Astrocyte (in vitro differentiated cells and primary cell): ENCODE measurements at regions not wholly inside any gene's neighbourhood (a gene's known extent, or its start where the extent isn't known, plus 50 kb on each side); places are given as distances from the start of the nearest gene placed in this dataset.

ENCODE experiments used
- DNase-seq: peaks from one replicate; pipeline ENCODE4 v3.0.0-alpha.2; 2010; ENCODE audit warnings: low read depth
- FAIRE-seq: peaks from 2 replicates; lab custom pipeline; 2011; peaks lifted over from hg19 to GRCh38; lab: Jason Lieb, UNC
- H2AFZ ChIP-seq: 2 replicates; pipeline ENCODE4 v1.6.0; 2012; ENCODE audit warnings: low read depth, low read length, inconsistent platforms
- H3K27ac ChIP-seq: 2 replicates; pipeline ENCODE4 v1.5.1; 2011; ENCODE audit warnings: low read depth, low read length, inconsistent platforms
- H3K27me3 ChIP-seq: 2 replicates; pipeline ENCODE4 v1.6.0; 2011; ENCODE audit warnings: low read length, inconsistent platforms; ENCODE audit not compliant: insufficient read depth
- H3K36me3 ChIP-seq: 2 replicates; pipeline ENCODE4 v1.5.1; 2011; ENCODE audit warnings: low read length, inconsistent platforms; ENCODE audit not compliant: insufficient read depth
- H3K4me1 ChIP-seq: 2 replicates; pipeline ENCODE4 v1.5.1; 2011; ENCODE audit warnings: low read length, inconsistent platforms; ENCODE audit not compliant: insufficient read depth
- H3K4me2 ChIP-seq: 2 replicates; pipeline ENCODE4 v1.6.0; 2012; ENCODE audit warnings: low read length, inconsistent platforms
- H3K4me3 ChIP-seq: 2 replicates; pipeline ENCODE4 v1.5.1; 2011; ENCODE audit warnings: low read depth, mild to moderate bottlenecking, low read length, inconsistent platforms; ENCODE audit not compliant: insufficient read depth
- H3K79me2 ChIP-seq: 2 replicates; pipeline ENCODE4 v1.6.0; 2012; ENCODE audit warnings: mild to moderate bottlenecking, low read length, inconsistent platforms; ENCODE audit not compliant: insufficient read depth
- H3K9ac ChIP-seq: 2 replicates; pipeline ENCODE4 v1.6.0; 2012; ENCODE audit warnings: mild to moderate bottlenecking, low read length, inconsistent platforms
- H3K9me3 ChIP-seq: 2 replicates; pipeline ENCODE4 v1.5.1; 2012; ENCODE audit warnings: low read depth, mild to moderate bottlenecking, low read length, inconsistent platforms; ENCODE audit not compliant: insufficient read depth
- H4K20me1 ChIP-seq: 2 replicates; pipeline ENCODE4 v1.6.0; 2012; ENCODE audit warnings: low read length, inconsistent platforms; ENCODE audit not compliant: insufficient read depth
- H3K27ac Mint-ChIP-seq: one replicate; pipeline ENCODE4 v1.8.0; 2021; ENCODE audit warnings: mild to moderate bottlenecking, mixed read lengths; ENCODE audit not compliant: unreplicated experiment
- H3K27me3 Mint-ChIP-seq: one replicate; pipeline ENCODE4 v1.8.0; 2021; ENCODE audit warnings: low read depth, mixed read lengths; ENCODE audit not compliant: unreplicated experiment
- H3K36me3 Mint-ChIP-seq: one replicate; pipeline ENCODE4 v1.8.0; 2021; ENCODE audit warnings: low read depth, mixed read lengths; ENCODE audit not compliant: unreplicated experiment
- H3K4me1 Mint-ChIP-seq: one replicate; pipeline ENCODE4 v1.8.0; 2021; ENCODE audit warnings: low read depth, mixed read lengths; ENCODE audit not compliant: unreplicated experiment
- H3K4me3 Mint-ChIP-seq: one replicate; pipeline ENCODE4 v1.8.0; 2021; ENCODE audit warnings: mild to moderate bottlenecking, moderate library complexity, mixed read lengths; ENCODE audit not compliant: unreplicated experiment
- H3K9me3 Mint-ChIP-seq: one replicate; pipeline ENCODE4 v1.8.0; 2021; ENCODE audit warnings: mild to moderate bottlenecking, mixed read lengths; ENCODE audit not compliant: unreplicated experiment
- EZH2 ChIP-seq: IDR thresholded peaks from 2 replicates; pipeline ENCODE4 v1.6.1; 2012; ENCODE audit warnings: mild to moderate bottlenecking, low read length, inconsistent platforms; ENCODE audit not compliant: insufficient read depth
- TF ChIP-seq, protein P1 (sequence below): IDR thresholded peaks from 2 replicates; pipeline ENCODE4 v1.5.1; 2011; ENCODE audit warnings: low read depth, mild to moderate bottlenecking, inconsistent platforms, low read length, moderate library complexity; ENCODE audit not compliant: insufficient read depth

DNA sequence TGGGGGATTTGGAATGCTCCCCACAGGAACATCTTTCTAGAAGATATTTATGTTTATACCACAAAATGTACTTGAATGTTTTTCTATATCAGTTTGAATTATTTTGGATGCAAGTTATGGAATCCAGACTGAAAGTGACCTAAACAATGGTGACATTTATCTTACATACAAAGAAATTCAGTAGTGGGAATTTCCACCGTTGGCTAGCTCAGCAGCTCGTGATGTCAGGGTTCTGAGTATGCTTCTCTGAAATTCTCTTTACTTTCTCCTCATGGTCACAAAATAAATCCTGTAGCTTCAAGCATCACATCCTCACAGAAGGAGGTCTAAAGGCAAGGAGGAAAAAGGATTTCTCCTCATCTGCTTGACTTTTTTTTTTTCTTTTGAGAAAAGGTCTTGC lies 105.3 kb downstream of the AKAIN1 start:
- Histone ChIP-seq H3K9me3 (no peaks in the 10 kb centered on the region), H3K36me3 (no peaks in the 10 kb centered on the region), H3K27me3 (no peaks in the 10 kb centered on the region), H4K20me1 (no peaks in the 10 kb centered on the region), H3K79me2 (no peaks in the 10 kb centered on the region), H2AFZ (no peak overlapping the region), H3K4me2 (no peak overlapping the region), H3K27ac (no peak overlapping the region), H3K4me3 (no peak overlapping the region), H3K9ac (no peak overlapping the region), H3K4me1 (no peaks in the 10 kb centered on the region)
- peaks cover 9% of the 10 kb centered on the region for H3K4me1 Mint-ChIP-seq
- no peak for DNase-seq
- H3K36me3 Mint-ChIP-seq = no peaks in the 10 kb centered on the region
- no peak overlapping the region for H3K4me3 Mint-ChIP-seq
- FAIRE-seq = no peak
- H3K27ac Mint-ChIP-seq = no peak overlapping the region
- peaks cover under 1% of the 10 kb centered on the region for H3K27me3 Mint-ChIP-seq
- no peak for TF ChIP-seq EZH2
- TF ChIP-seq, protein P1, sequence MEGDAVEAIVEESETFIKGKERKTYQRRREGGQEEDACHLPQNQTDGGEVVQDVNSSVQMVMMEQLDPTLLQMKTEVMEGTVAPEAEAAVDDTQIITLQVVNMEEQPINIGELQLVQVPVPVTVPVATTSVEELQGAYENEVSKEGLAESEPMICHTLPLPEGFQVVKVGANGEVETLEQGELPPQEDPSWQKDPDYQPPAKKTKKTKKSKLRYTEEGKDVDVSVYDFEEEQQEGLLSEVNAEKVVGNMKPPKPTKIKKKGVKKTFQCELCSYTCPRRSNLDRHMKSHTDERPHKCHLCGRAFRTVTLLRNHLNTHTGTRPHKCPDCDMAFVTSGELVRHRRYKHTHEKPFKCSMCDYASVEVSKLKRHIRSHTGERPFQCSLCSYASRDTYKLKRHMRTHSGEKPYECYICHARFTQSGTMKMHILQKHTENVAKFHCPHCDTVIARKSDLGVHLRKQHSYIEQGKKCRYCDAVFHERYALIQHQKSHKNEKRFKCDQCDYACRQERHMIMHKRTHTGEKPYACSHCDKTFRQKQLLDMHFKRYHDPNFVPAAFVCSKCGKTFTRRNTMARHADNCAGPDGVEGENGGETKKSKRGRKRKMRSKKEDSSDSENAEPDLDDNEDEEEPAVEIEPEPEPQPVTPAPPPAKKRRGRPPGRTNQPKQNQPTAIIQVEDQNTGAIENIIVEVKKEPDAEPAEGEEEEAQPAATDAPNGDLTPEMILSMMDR = no peak
- H3K9me3 Mint-ChIP-seq = peaks cover 7% of the 10 kb centered on the region

DNA sequence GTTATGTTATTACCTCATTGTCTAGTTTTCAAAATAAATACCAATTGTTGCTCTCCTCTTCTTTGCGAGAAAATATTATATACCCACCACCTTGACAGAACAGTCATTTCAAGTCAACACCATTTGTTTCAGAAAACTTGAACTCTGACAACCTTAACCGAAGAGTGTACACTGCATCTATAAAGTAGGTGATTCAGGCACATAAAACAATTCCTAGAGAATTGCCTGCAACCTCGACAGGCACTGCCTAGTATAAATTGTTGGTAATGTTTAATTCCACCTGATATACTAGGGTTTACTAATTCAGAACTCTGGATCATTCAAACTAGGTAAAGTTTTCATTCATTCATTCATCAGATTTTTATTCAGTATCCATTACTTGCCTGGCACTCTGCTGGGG lies 121.8 kb downstream of the AKAIN1 start:
- Histone ChIP-seq H3K27ac (no peak overlapping the region), H3K4me3 (no peak overlapping the region), H4K20me1 (no peaks in the 10 kb centered on the region), H3K9me3 (no peaks in the 10 kb centered on the region), H3K36me3 (no peaks in the 10 kb centered on the region), H3K79me2 (no peaks in the 10 kb centered on the region), H2AFZ (no peak overlapping the region), H3K9ac (no peak overlapping the region), H3K27me3 (no peaks in the 10 kb centered on the region), H3K4me2 (no peak overlapping the region), H3K4me1 (no peaks in the 10 kb centered on the region)
- H3K4me1 Mint-ChIP-seq = no peaks in the 10 kb centered on the region
- peaks cover 6% of the 10 kb centered on the region for H3K27me3 Mint-ChIP-seq
- H3K9me3 Mint-ChIP-seq = no peaks in the 10 kb centered on the region
- TF ChIP-seq, protein P1 = no peak
- no peak for TF ChIP-seq EZH2
- DNase-seq = no peak
- no peak for FAIRE-seq
- no peak overlapping the region for H3K4me3 Mint-ChIP-seq
- no peaks in the 10 kb centered on the region for H3K36me3 Mint-ChIP-seq
- no peak overlapping the region for H3K27ac Mint-ChIP-seq

DNA sequence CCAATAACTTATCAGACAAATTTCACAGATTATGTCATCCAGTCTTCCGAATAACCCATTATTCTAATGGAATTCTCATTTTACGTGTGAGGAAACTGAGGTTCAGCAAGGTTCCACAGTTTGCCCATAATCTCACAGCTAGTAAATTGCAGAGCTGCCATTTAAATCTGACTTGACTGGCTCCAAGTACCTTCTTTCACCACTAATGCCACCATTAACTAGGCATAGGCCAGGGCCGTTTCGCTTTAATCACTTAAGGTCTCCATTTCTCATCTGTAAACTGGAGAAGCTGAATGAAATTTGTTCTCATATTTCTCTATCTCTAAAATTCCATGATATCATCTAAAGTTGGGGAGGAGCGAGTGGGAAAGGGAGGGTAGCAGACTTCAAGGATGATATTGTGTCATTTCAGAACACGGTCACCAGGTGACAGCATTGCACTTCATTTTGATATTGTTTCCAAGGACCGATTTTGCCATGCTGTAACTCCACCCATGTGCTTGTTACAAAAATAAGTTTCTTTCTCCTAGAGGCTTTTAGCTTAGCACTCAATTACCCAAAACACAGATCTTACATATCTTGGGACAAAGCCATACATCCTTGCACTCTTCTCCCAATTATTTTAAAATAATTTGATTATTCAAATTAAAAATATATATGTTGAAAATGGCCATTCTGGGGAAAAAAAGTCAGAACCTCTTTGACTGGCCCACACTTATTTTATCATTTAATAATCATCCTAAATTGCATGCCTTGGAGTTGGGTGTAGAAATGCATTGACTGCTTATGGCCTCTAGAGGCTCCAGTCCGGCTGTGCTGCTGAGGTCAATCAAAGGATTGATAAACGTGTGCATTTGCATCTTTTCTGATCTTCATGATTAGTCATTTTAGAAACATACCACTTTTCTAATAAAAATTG lies 123.8 kb downstream of the AKAIN1 start:
- H3K36me3 ChIP-seq = no peaks in the 10 kb centered on the region
- Mint-ChIP-seq H3K9me3 (no peaks in the 10 kb centered on the region), H3K27ac (no peak overlapping the region), H3K27me3 (peaks cover under 1% of the 10 kb centered on the region), H3K36me3 (no peaks in the 10 kb centered on the region), H3K4me3 (no peak overlapping the region), H3K4me1 (no peaks in the 10 kb centered on the region)
- H3K27ac ChIP-seq = no peak overlapping the region
- no peak overlapping the region for H3K4me3 ChIP-seq
- H3K79me2 ChIP-seq = no peaks in the 10 kb centered on the region
- H3K4me2 ChIP-seq = no peak overlapping the region
- peak; percentile 8 for DNase-seq
- no peaks in the 10 kb centered on the region for H4K20me1 ChIP-seq
- no peak for FAIRE-seq
- TF ChIP-seq EZH2 = no peak
- TF ChIP-seq, protein P1 = peak; percentile 42
- H3K4me1 ChIP-seq = no peaks in the 10 kb centered on the region
- H3K27me3 ChIP-seq = no peaks in the 10 kb centered on the region
- no peak overlapping the region for H3K9ac ChIP-seq
- H2AFZ ChIP-seq = no peak overlapping the region
- no peaks in the 10 kb centered on the region for H3K9me3 ChIP-seq
